NT2/D1 (cell line): ENCODE measurements at regions not wholly inside any gene's neighbourhood (a gene's known extent, or its start where the extent isn't known, plus 50 kb on each side); places are given as distances from the start of the nearest gene placed in this dataset.

ENCODE experiments used
- SUZ12 ChIP-seq: IDR thresholded peaks from 2 replicates; pipeline ENCODE4 v1.6.1; 2011; ENCODE audit not compliant: insufficient read length, insufficient read depth; ENCODE audit errors: extremely low read depth
- YY1 ChIP-seq: IDR thresholded peaks from 2 replicates; pipeline ENCODE4 v1.6.1; 2011; ENCODE audit not compliant: insufficient read length, insufficient read depth
- ZNF274 ChIP-seq: IDR thresholded peaks from 2 replicates; pipeline ENCODE4 v1.6.1; 2011; ENCODE audit warnings: mild to moderate bottlenecking, low read depth, low read length

DNA sequence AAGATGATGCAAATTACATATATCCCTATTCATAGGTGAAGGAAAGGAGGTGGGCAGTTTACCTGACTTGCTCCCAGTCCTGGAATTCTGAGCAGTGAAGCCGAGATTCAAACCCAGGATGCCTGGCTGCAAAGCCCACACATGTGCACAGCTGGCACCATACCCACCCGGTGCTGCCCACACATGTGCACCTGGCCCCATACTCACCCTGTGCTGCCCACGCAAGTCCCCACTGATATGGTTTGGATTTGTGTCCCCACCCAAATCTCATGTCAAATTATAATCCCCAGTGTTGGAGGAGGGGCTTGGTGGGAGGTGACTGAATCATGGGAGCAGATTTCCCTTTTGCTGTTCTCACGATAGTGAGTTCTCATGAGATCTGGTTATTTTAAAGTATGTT is 179.2 kb upstream of the C14orf180 start:
- no peak for TF ChIP-seq ZNF274
- no peak for TF ChIP-seq YY1
- TF ChIP-seq SUZ12, result no peak
